Tibial nerve (tissue), 4 donors: ENCODE measurements at regions not wholly inside any gene's neighbourhood (a gene's known extent, or its start where the extent isn't known, plus 50 kb on each side); places are given as distances from the start of the nearest gene placed in this dataset.

Experiments
- DNase-seq, 2 donors: peaks; one replicate each; pipeline ENCODE4 v3.0.0-alpha.2; 2019; ENCODE audit warnings: low spot score in 2 of 2
- H3K27ac ChIP-seq, 4 donors: fragments of 200-600 bp; sonication (generic) in 3 of 4; one replicate each; pipeline ENCODE4 v1.5.1; 2017 to 2019; ENCODE audit warnings: mild to moderate bottlenecking in 1 of 4
- H3K27me3 ChIP-seq, 2 donors: fragments of 200-600 bp; sonication (generic) in 1 of 2; one replicate each; pipeline versions ENCODE4 v1.5.1 to v1.6.0; 2017 to 2019
- H3K36me3 ChIP-seq, 3 donors: fragments of 200-600 bp; sonication (generic); one replicate each; pipeline ENCODE4 v1.5.1; 2018 to 2019
- H3K4me1 ChIP-seq, 4 donors: fragments of 200-600 bp; sonication (generic) in 3 of 4; one replicate each; pipeline ENCODE4 v1.5.1; 2017 to 2019
- H3K4me3 ChIP-seq, 4 donors: fragments of 200-600 bp; sonication (generic) in 3 of 4; one replicate each; pipeline ENCODE4 v1.5.1; 2017 to 2019; ENCODE audit warnings: mild to moderate bottlenecking in 1 of 4, moderate library complexity in 1 of 4
- H3K9me3 ChIP-seq, 4 donors: fragments of 200-600 bp; sonication (generic) in 3 of 4; one replicate each; pipeline ENCODE4 v1.5.1; 2017 to 2019
- CTCF ChIP-seq, 5 experiments: fragments of 200-600 bp in 3 of 5; fragments of 450-650 bp in 2 of 5; sonication (generic) in 3 of 5; IDR thresholded peaks; one replicate each; pipeline ENCODE4 v1.5.1; 2016 to 2019; ENCODE audit warnings: antibody characterized with exemption in 5 of 5, mild to moderate bottlenecking in 3 of 5, moderate library complexity in 2 of 5
- EP300 ChIP-seq, 2 donors: sonication (generic); formaldehyde crosslinking; IDR thresholded peaks; one replicate each; pipeline ENCODE4 v1.6.1; 2017; ENCODE audit warnings: antibody characterized with exemption in 2 of 2, mild to moderate bottlenecking in 1 of 2
- POLR2A ChIP-seq, 2 donors: fragments of 450-650 bp; IDR thresholded peaks; one replicate each; pipeline ENCODE4 v1.6.1; 2017; ENCODE audit warnings: antibody characterized with exemption in 2 of 2, mild to moderate bottlenecking in 2 of 2, moderate library complexity in 2 of 2
- WGBS, 2 donors: methylation state at CpG; one replicate each; pipeline ENCODE4 v1.1.5; 2018; 5-methylcytosine and 5-hydroxymethylcytosine counted together

GRCh38 chr16:51657848-51658247 is 506.8 kb upstream of the SALL1 start:
- Histone ChIP-seq H3K4me3 (no peak overlapping the region), H3K27ac (no peak overlapping the region), H3K27me3 (no peaks in the 10 kb centered on the region), H3K4me1 (no peaks in the 10 kb centered on the region), H3K36me3 (no peaks in the 10 kb centered on the region), H3K9me3 (peaks cover 0 to 3% (median 0%) of the 10 kb centered on the region in 4 donors)
- DNase-seq: no peak
- WGBS, 2 donors: 37 to 46% methylated on average over 4 of the region's 4 CpGs
- TF ChIP-seq CTCF (IDR thresholded peaks at IDR 0.05): no peak
- TF ChIP-seq EP300 (IDR thresholded peaks at IDR 0.05): no peak

DNA sequence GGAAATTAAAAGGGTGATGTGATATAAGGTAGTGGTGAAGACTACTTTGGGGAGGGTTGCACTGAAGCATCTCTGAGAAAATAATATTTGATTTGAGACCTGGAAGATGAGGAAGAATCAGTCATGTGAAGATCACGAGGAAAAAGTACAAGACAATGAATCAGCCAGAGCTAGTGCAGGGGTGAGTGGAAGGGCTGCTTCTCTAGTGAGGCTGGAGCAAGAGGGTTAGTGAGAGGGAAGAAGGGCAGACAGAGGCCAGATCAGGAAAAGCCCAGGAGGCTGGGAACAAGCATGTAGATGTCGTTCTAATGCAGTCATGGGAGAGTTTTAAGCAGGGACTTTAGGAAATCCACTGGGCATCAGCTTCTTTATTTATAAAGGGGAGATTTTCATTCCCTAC is 504.2 kb upstream of the SALL1 start:
- no peaks in the 10 kb centered on the region for H3K36me3 ChIP-seq
- WGBS, 2 donors: 57 to 58% methylated on average over 2 of the region's 2 CpGs
- H3K27ac ChIP-seq: no peak overlapping the region
- H3K27me3 ChIP-seq: no peaks in the 10 kb centered on the region
- TF ChIP-seq POLR2A (IDR thresholded peaks at IDR 0.05): no peak
- TF ChIP-seq EP300 (IDR thresholded peaks at IDR 0.05): no peak
- no peak for TF ChIP-seq CTCF (IDR thresholded peaks at IDR 0.05)
- no peak for DNase-seq
- no peak overlapping the region for H3K4me3 ChIP-seq
- peaks cover 0 to 3% (median 0%) of the 10 kb centered on the region in 4 donors for H3K9me3 ChIP-seq
- no peaks in the 10 kb centered on the region for H3K4me1 ChIP-seq

GRCh38 chr16:51651061-51651466 is 500.0 kb upstream of the SALL1 start:
- Histone ChIP-seq H3K9me3 (peaks cover 0 to 13% (median 0%) of the 10 kb centered on the region in 4 donors), H3K27me3 (no peaks in the 10 kb centered on the region), H3K27ac (no peak overlapping the region), H3K36me3 (no peaks in the 10 kb centered on the region), H3K4me1 (no peaks in the 10 kb centered on the region), H3K4me3 (no peak overlapping the region)
- DNase-seq: no peak
- TF ChIP-seq POLR2A (IDR thresholded peaks at IDR 0.05): no peak
- TF ChIP-seq CTCF (IDR thresholded peaks at IDR 0.05): no peak
- no peak for TF ChIP-seq EP300 (IDR thresholded peaks at IDR 0.05)
- 16 to 22% methylated on average over 14 of the region's 15 CpGs for WGBS, 2 donors

DNA sequence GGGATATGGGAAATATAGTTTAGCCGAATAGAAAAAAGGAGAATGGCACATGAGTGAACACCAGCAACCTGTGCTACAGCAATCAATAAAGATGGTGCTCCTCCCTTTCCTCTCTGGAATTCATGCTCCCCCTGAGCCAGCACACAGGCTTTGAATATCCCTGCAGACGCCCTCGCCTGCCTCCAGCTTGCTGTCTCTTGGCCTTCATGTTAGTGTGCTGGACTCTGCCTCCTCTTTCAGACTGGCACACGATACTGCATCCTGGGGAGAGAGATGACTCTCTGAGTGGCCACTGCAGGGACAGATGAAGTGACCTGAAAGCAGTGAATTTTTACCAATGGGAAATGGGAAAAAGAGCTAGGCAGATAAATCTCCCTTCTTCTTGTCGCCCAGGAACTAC is 498.6 kb upstream of the SALL1 start:
- no peak for TF ChIP-seq EP300 (IDR thresholded peaks at IDR 0.05)
- TF ChIP-seq CTCF (IDR thresholded peaks at IDR 0.05): no peak
- Histone ChIP-seq H3K4me3 (no peak overlapping the region), H3K27me3 (no peaks in the 10 kb centered on the region), H3K9me3 (peaks cover 0 to 11% (median 0%) of the 10 kb centered on the region in 4 donors), H3K36me3 (no peaks in the 10 kb centered on the region), H3K27ac (no peak overlapping the region), H3K4me1 (no peaks in the 10 kb centered on the region)
- DNase-seq: no peak
- WGBS, 2 donors: 69 to 81% methylated on average over 5 of the region's 5 CpGs

DNA sequence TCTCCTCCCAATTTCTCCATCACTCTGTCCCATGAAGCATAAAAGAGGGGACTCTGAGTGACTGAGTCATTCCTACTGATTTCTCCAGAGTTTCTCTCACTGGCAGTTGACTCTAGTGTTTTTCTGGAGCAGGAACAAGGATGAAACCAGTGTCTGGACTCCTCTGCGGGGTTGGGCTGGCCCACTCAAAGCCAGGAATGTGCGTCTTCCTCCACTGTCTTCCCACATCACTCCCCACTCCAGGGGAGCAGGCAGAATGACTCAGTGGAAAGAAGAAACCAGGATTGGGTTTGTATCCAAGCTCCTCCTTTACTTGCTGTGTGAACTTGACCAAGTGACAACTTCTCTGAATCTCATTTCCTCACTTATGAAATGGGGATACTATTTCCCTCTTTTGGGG is 497.5 kb upstream of the SALL1 start:
- Histone ChIP-seq H3K36me3 (no peaks in the 10 kb centered on the region), H3K27me3 (no peaks in the 10 kb centered on the region), H3K4me3 (no peak overlapping the region), H3K9me3 (peaks cover 0 to 11% (median 0%) of the 10 kb centered on the region in 4 donors), H3K27ac (no peak overlapping the region), H3K4me1 (no peaks in the 10 kb centered on the region)
- 63 to 80% methylated on average over 2 of the region's 2 CpGs for WGBS, 2 donors
- no peak for DNase-seq
- TF ChIP-seq POLR2A (IDR thresholded peaks at IDR 0.05) (no peak), CTCF (IDR thresholded peaks at IDR 0.05) (no peak), EP300 (IDR thresholded peaks at IDR 0.05) (no peak)
